H1 (cell line): ENCODE measurements at regions not wholly inside any gene's neighbourhood (a gene's known extent, or its start where the extent isn't known, plus 50 kb on each side); places are given as distances from the start of the nearest gene placed in this dataset.

Experiments
- CTCF ChIA-PET: fragments of 300-600 bp; sonication (Branson Sonifier 250); formaldehyde crosslinking; loops from one replicate; lab custom pipeline; 2021; ENCODE audit not compliant: partially characterized antibody; lab: Charles Lee
- POLR2A ChIA-PET: fragments of 300-600 bp; sonication (Branson Sonifier 250); formaldehyde crosslinking; loops from one replicate; lab custom pipeline; 2021; ENCODE audit warnings: inconsistent platforms; ENCODE audit not compliant: partially characterized antibody; lab: Charles Lee
- DNase-seq, 2 experiments: peaks; one replicate each; pipeline versions ENCODE4 v3.0.0 to v3.0.0-alpha.2; 2010 to 2022; ENCODE audit warnings: low spot score in 2 of 2, low read depth in 1 of 2, mixed read lengths in 1 of 2
- FAIRE-seq: peaks from 2 replicates; lab custom pipeline; 2011; peaks lifted over from hg19 to GRCh38; lab: Jason Lieb, UNC
- H2AFZ ChIP-seq: 2 replicates; pipeline ENCODE4 v1.8.1; 2012; ENCODE audit warnings: low read length, inconsistent platforms
- H2AK5ac ChIP-seq: 2 replicates; pipeline ENCODE4 v1.6.1; 2013; ENCODE audit warnings: low read depth, low read length
- H2BK120ac ChIP-seq: replicated peaks from 2 replicates; pipeline ENCODE3; 2013; ENCODE audit warnings: low read depth, low read length, inconsistent platforms
- H2BK12ac ChIP-seq: 2 replicates; pipeline ENCODE4 v1.6.1; 2013; ENCODE audit warnings: low read depth, low read length
- H2BK15ac ChIP-seq: 2 replicates; pipeline ENCODE4 v1.6.1; 2013; ENCODE audit warnings: low read length
- H2BK20ac ChIP-seq: 2 replicates; pipeline ENCODE4 v1.6.1; 2013; ENCODE audit warnings: low read length
- H2BK5ac ChIP-seq: 2 replicates; pipeline ENCODE4 v1.6.1; 2013; ENCODE audit warnings: low read depth, low read length
- H3K14ac ChIP-seq: 2 replicates; pipeline ENCODE4 v1.6.1; 2013; ENCODE audit warnings: inconsistent platforms; ENCODE audit not compliant: insufficient read length
- H3K18ac ChIP-seq: 2 replicates; pipeline ENCODE4 v1.6.1; 2013; ENCODE audit warnings: low read length; ENCODE audit errors: extremely low read depth
- H3K23ac ChIP-seq: 2 replicates; pipeline ENCODE4 v1.6.1; 2013; ENCODE audit warnings: inconsistent platforms; ENCODE audit not compliant: insufficient read length
- H3K23me2 ChIP-seq: 2 replicates; pipeline ENCODE4 v1.6.1; 2013; ENCODE audit warnings: low read depth, low read length
- H3K27ac ChIP-seq: 2 replicates; pipeline ENCODE4 v1.6.1; 2011; ENCODE audit warnings: low read depth, low read length, inconsistent platforms
- H3K27me3 ChIP-seq, 4 experiments: replicated peaks in 1 of 4; 1 replicate in 1 of 4; 2 replicates in 3 of 4; pipeline versions ENCODE4 v1.6.1 to v1.8.1; 2011 to 2013; ENCODE audit warnings: low read length in 3 of 4, mild to moderate bottlenecking in 3 of 4, inconsistent platforms in 2 of 4, mixed read lengths in 2 of 4, moderate library complexity in 1 of 4; ENCODE audit not compliant: control insufficient read depth in 3 of 4, insufficient read depth in 3 of 4; ENCODE audit errors: extremely low read depth in 1 of 4
- H3K36me3 ChIP-seq, 4 experiments: 2 replicates each; pipeline versions ENCODE4 v1.6.1 to v1.8.1; 2011 to 2013; ENCODE audit warnings: mild to moderate bottlenecking in 4 of 4, low read length in 3 of 4, moderate library complexity in 2 of 4, control low read depth in 1 of 4, inconsistent platforms in 1 of 4; ENCODE audit not compliant: insufficient read depth in 4 of 4, control insufficient read depth in 2 of 4
- H3K4ac ChIP-seq: replicated peaks from 2 replicates; pipeline ENCODE3; 2013; ENCODE audit warnings: low read length, low read depth, mixed read lengths, inconsistent platforms; ENCODE audit not compliant: insufficient read length
- H3K4me1 ChIP-seq, 4 experiments: replicated peaks in 1 of 4; 1 replicate in 1 of 4; 2 replicates in 3 of 4; pipeline versions ENCODE4 v1.6.1 to v1.8.1; 2011 to 2013; ENCODE audit warnings: low read length in 3 of 4, inconsistent platforms in 2 of 4, mixed read lengths in 1 of 4; ENCODE audit not compliant: insufficient read depth in 4 of 4, control insufficient read depth in 3 of 4
- H3K4me2 ChIP-seq, 2 experiments: 2 replicates each; pipeline versions ENCODE4 v1.6.1 to v1.8.1; 2011 to 2013; ENCODE audit warnings: low read depth in 2 of 2, low read length in 2 of 2, control low read depth in 1 of 2, inconsistent platforms in 1 of 2, mild to moderate bottlenecking in 1 of 2; ENCODE audit not compliant: insufficient read depth in 1 of 2
- H3K4me3 ChIP-seq, 4 experiments: fragments of 200-600, 300-600 bp in 1 of 4; sonication (generic), shearing (Covaris generic), sonication (Bioruptor Twin) in 1 of 4; 2 replicates each; pipeline versions ENCODE4 v1.5.1 to v1.8.1; 2011 to 2016; ENCODE audit warnings: low read length in 4 of 4, low read depth in 3 of 4, control low read depth in 2 of 4, inconsistent platforms in 2 of 4, mild to moderate bottlenecking in 2 of 4, mixed read lengths in 1 of 4, moderate library complexity in 1 of 4; ENCODE audit not compliant: insufficient read depth in 2 of 4; ENCODE audit errors: extremely low read depth in 1 of 4
- H3K56ac ChIP-seq: replicated peaks from 2 replicates; pipeline ENCODE3; 2013; ENCODE audit warnings: low read depth, mild to moderate bottlenecking, mixed read lengths, low read length, inconsistent platforms; ENCODE audit not compliant: insufficient read length
- H3K79me1 ChIP-seq: 2 replicates; pipeline ENCODE4 v1.6.1; 2013; ENCODE audit warnings: low read depth, low read length, control low read depth
- H3K79me2 ChIP-seq, 2 experiments: 2 replicates each; pipeline versions ENCODE4 v1.6.1 to v1.8.1; 2012 to 2013; ENCODE audit warnings: low read length in 2 of 2, mild to moderate bottlenecking in 2 of 2, inconsistent platforms in 1 of 2; ENCODE audit not compliant: insufficient read depth in 2 of 2, control insufficient read depth in 1 of 2
- H3K9ac ChIP-seq, 4 experiments: replicated peaks in 1 of 4; 1 replicate in 1 of 4; 2 replicates in 3 of 4; pipeline versions ENCODE4 v1.6.1 to v1.8.1; 2011 to 2013; ENCODE audit warnings: low read depth in 3 of 4, low read length in 3 of 4, control low read depth in 2 of 4, mild to moderate bottlenecking in 2 of 4, moderate library complexity in 2 of 4, inconsistent platforms in 1 of 4; ENCODE audit errors: extremely low read depth in 1 of 4
- H3K9me3 ChIP-seq, 2 experiments: 2 replicates each; pipeline versions ENCODE4 v1.6.1 to v1.8.1; 2012 to 2013; ENCODE audit warnings: mild to moderate bottlenecking in 2 of 2, moderate library complexity in 2 of 2, control low read depth in 1 of 2, inconsistent platforms in 1 of 2, low read depth in 1 of 2, low read length in 1 of 2, mixed read lengths in 1 of 2; ENCODE audit not compliant: insufficient read depth in 2 of 2
- H4K20me1 ChIP-seq, 2 experiments: replicated peaks in 1 of 2; 2 replicates each; pipeline versions ENCODE3 to v1.8.1; 2011 to 2013; ENCODE audit warnings: inconsistent platforms in 2 of 2, low read length in 2 of 2, mild to moderate bottlenecking in 1 of 2; ENCODE audit not compliant: insufficient read depth in 2 of 2, control insufficient read depth in 1 of 2
- H4K5ac ChIP-seq: 2 replicates; pipeline ENCODE4 v1.6.1; 2013; ENCODE audit warnings: low read length, low read depth, mixed read lengths, inconsistent platforms; ENCODE audit not compliant: insufficient read length
- H4K8ac ChIP-seq: 2 replicates; pipeline ENCODE4 v1.8.0; 2013; ENCODE audit warnings: mild to moderate bottlenecking, moderate library complexity, low read length, inconsistent platforms; ENCODE audit not compliant: insufficient read depth; ENCODE audit errors: extremely low read depth
- H4K91ac ChIP-seq: replicated peaks from 2 replicates; pipeline ENCODE3; 2013; ENCODE audit warnings: low read length, mixed read lengths, inconsistent platforms; ENCODE audit not compliant: insufficient read length
- CBX8 ChIP-seq: fragments of 300-800, 300-1000 bp; sonication (generic); IDR thresholded peaks from 2 replicates; pipeline ENCODE4 v1.7.1; 2016; ENCODE audit warnings: low read depth, low read length, borderline replicate concordance
- CHD1 ChIP-seq: IDR thresholded peaks from 2 replicates; pipeline ENCODE4 v1.6.1; 2012; ENCODE audit warnings: low read depth, low read length, improper control_type of control experiment
- EP300 ChIP-seq, 2 experiments: IDR thresholded peaks; 1 replicate in 1 of 2; 2 replicates in 1 of 2; pipeline ENCODE4 v1.6.1; 2011 to 2012; ENCODE audit warnings: low read depth in 2 of 2, low read length in 2 of 2, mild to moderate bottlenecking in 2 of 2, borderline replicate concordance in 1 of 2, inconsistent platforms in 1 of 2, moderate library complexity in 1 of 2
- RFX5 ChIP-seq: IDR thresholded peaks from 2 replicates; pipeline ENCODE4 v1.6.1; 2011; ENCODE audit warnings: low read depth, low read length, improper control_type of control experiment, borderline replicate concordance
- RNF2 ChIP-seq: fragments of 200-900, 300-1000 bp; sonication (generic); IDR thresholded peaks from 2 replicates; pipeline ENCODE4 v1.7.1; 2016; ENCODE audit warnings: borderline replicate concordance, low read depth, mild to moderate bottlenecking, antibody characterized with exemption, low read length; ENCODE audit not compliant: poor library complexity, severe bottlenecking; ENCODE audit errors: missing control alignments
- SAP30 ChIP-seq: fragments of 300-600 bp; sonication (generic); IDR thresholded peaks from 2 replicates; pipeline ENCODE4 v1.7.1; 2012; ENCODE audit warnings: low read length, moderate library complexity, mild to moderate bottlenecking, inconsistent platforms; ENCODE audit not compliant: insufficient read depth, insufficient replicate concordance
- SIN3A ChIP-seq, 2 experiments: IDR thresholded peaks in 1 of 2; conservative IDR thresholded peaks in 1 of 2; 2 replicates each; pipeline ENCODE4 v1.6.1; 2011 to 2012; ENCODE audit warnings: low read length in 2 of 2, improper control_type of control experiment in 1 of 2, low read depth in 1 of 2, mild to moderate bottlenecking in 1 of 2
- SIRT6 ChIP-seq: IDR thresholded peaks from one replicate; pipeline ENCODE4 v1.7.1; 2012; ENCODE audit warnings: low read length, inconsistent platforms
- SP2 ChIP-seq: IDR thresholded peaks from 2 replicates; pipeline ENCODE4 v1.6.1; 2012; ENCODE audit warnings: mild to moderate bottlenecking, low read length, inconsistent platforms
- SRF ChIP-seq: IDR thresholded peaks from 2 replicates; pipeline ENCODE4 v1.6.1; 2011; ENCODE audit warnings: mild to moderate bottlenecking, low read depth, low read length, moderate library complexity
- TEAD4 ChIP-seq: IDR thresholded peaks from 2 replicates; pipeline ENCODE4 v1.6.1; 2012; ENCODE audit warnings: low read depth, low read length, inconsistent platforms, mixed read lengths
- YY1 ChIP-seq: IDR thresholded peaks from 2 replicates; pipeline ENCODE4 v1.6.1; 2011; ENCODE audit warnings: low read depth, mild to moderate bottlenecking, low read length
- WGBS, 2 experiments: shearing (Covaris generic) in 1 of 2; methylation state at CpG; one replicate each; pipeline versions ENCODE4 v1.1.6 to v1.1.7; 2013 to 2015; ENCODE audit warnings: low lambda C conversion rate in 2 of 2, mixed read lengths in 2 of 2, inconsistent platforms in 1 of 2, low coverage in 1 of 2, missing lambda C conversion rate in 1 of 2; ENCODE audit not compliant: insufficient replicate concordance in 2 of 2, insufficient coverage in 1 of 2, insufficient read length in 1 of 2; ENCODE audit errors: extremely low coverage in 1 of 2, missing lambda C conversion rate in 1 of 2; 5-methylcytosine and 5-hydroxymethylcytosine counted together
- TF ChIP-seq, protein P1 (sequence below): IDR thresholded peaks from 2 replicates; pipeline ENCODE4 v1.6.1; 2012; ENCODE audit warnings: inconsistent platforms

DNA sequence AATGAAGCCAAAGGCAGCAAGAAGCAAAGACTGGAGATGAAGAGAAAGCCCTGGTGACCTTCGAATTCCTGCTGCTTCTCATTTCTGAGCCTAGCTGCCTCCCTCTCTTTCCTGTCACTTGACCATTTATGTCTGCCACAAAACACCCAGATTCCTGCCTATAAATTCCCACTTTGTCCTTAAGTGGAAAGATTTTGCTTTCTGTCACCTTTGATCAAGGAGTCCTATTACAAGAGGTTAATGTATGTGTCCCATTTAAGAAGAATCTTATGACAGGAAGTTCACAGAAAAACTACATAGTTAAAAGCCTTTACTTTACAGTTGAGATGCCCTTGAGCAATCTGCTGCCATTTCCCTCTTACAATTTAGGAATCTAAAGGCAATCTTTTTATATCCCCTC, 155.7 kb downstream of the GALC start:
- no peak for FAIRE-seq
- TF ChIP-seq SIN3A (conservative IDR thresholded peaks at IDR 0.05 in 1 of 2, IDR thresholded peaks at IDR 0.05 in 1 of 2; ENCODE audit: low read depth in 1 of 2, low read length in 2 of 2) (no peak), SP2 (no peak), TEAD4 (no peak), CBX8 (no peak), SIRT6 (no peak), RNF2 (no peak), RFX5 (no peak), SAP30 (no peak), EP300 (IDR thresholded peaks at IDR 0.05; ENCODE audit: borderline replicate concordance in 1 of 2, low read depth in 2 of 2, low read length in 2 of 2) (no peak), YY1 (no peak), CHD1 (no peak), SRF (no peak)
- TF ChIP-seq, protein P1, sequence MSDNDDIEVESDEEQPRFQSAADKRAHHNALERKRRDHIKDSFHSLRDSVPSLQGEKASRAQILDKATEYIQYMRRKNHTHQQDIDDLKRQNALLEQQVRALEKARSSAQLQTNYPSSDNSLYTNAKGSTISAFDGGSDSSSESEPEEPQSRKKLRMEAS, result no peak

More for the DNA sequence above, 155.7 kb downstream of the GALC start:
- WGBS, 2 experiments, result 100% methylated on average over 1 of the region's 1 CpG; no CpG with 5 or more reads in 1 of the 2 experiments
- H3K4ac ChIP-seq, result no peak overlapping the region
- H2AK5ac ChIP-seq, result no peak overlapping the region
- no peaks in the 10 kb centered on the region for H3K36me3 ChIP-seq
- no peak overlapping the region for H2BK15ac ChIP-seq
- no peaks in the 10 kb centered on the region for H3K79me1 ChIP-seq
- H3K27me3 ChIP-seq, result no peaks in the 10 kb centered on the region
- H2AFZ ChIP-seq, result no peak overlapping the region
- H3K27ac ChIP-seq, result no peak overlapping the region
- ChIA-PET POLR2A (no interaction called here), CTCF (interaction anchor here (1.8 kb wide), 1 partner anchor 32 kb away, joined by 4 read pairs; no protein-coding TSS in a partner anchor)
- no peak overlapping the region for H4K5ac ChIP-seq
- H2BK20ac ChIP-seq, result no peak overlapping the region
- H3K14ac ChIP-seq, result no peak overlapping the region
- no peaks in the 10 kb centered on the region for H4K20me1 ChIP-seq
- DNase-seq, result no peak
- no peaks in the 10 kb centered on the region for H3K4me1 ChIP-seq
- no peak overlapping the region for H3K4me2 ChIP-seq
- no peak overlapping the region for H3K9ac ChIP-seq
- H2BK120ac ChIP-seq, result no peak overlapping the region
- H3K4me3 ChIP-seq, result no peak overlapping the region
- no peak overlapping the region for H2BK5ac ChIP-seq
- H4K8ac ChIP-seq, result no peak overlapping the region
- no peak overlapping the region for H3K23ac ChIP-seq
- no peaks in the 10 kb centered on the region for H3K9me3 ChIP-seq
- no peak overlapping the region for H3K18ac ChIP-seq
- no peak overlapping the region for H3K56ac ChIP-seq
- no peaks in the 10 kb centered on the region for H3K79me2 ChIP-seq
- no peaks in the 10 kb centered on the region for H3K23me2 ChIP-seq
- H2BK12ac ChIP-seq, result no peak overlapping the region
- no peak overlapping the region for H4K91ac ChIP-seq
